B cell (primary cell): ENCODE measurements at regions not wholly inside any gene's neighbourhood (a gene's known extent, or its start where the extent isn't known, plus 50 kb on each side); places are given as distances from the start of the nearest gene placed in this dataset.

Experiments
- CTCF ChIP-seq: fragments of 200-600 bp; IDR thresholded peaks from one replicate; pipeline ENCODE4 v1.8.0; 2022; ENCODE audit warnings: antibody characterized with exemption, mild to moderate bottlenecking
- EZH2 ChIP-seq: IDR thresholded peaks from 2 replicates; pipeline ENCODE4 v1.6.1; 2012; ENCODE audit warnings: borderline replicate concordance, low read depth, mild to moderate bottlenecking, moderate library complexity, low read length; ENCODE audit not compliant: insufficient read depth, poor library complexity, severe bottlenecking

DNA sequence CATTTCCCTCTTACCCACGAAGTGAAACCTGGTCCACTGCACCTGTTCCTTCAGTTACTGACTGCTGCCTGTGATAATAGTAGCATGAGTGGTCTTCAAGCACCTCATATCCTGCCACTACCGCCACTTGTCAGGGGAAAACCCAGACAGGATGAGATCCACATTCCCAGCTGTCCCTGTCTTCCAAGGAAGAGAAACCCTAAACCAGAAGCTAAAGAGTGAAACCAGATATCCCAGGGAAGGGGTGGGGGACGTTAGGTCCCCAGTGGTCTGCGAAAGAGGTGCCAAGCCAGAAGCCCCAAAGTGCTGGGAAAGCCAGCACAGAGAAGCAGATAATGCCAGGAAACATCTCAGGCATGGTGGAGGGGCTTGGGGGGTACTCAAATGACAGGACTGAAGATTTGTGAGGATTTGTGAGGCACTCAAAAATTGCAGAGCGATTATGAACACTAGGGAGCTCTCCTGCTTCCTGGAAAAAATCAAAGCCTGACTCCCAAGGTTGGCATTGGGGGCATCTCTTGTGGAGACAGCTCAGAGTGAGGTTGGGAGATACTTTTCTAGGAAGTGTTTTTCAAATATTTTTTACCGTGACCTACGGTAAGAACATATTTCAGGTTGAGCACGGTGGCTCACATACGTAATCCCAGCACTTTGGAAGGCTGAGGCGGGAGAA is 77.9 kb downstream of the TMEM30B start:
- TF ChIP-seq CTCF (no peak), EZH2 (no peak)
